MM.1S (cell line): ENCODE measurements at regions not wholly inside any gene's neighbourhood (a gene's known extent, or its start where the extent isn't known, plus 50 kb on each side); places are given as distances from the start of the nearest gene placed in this dataset.

ENCODE experiments used
- DNase-seq: peaks from one replicate; pipeline ENCODE4 v3.0.0-alpha.2; 2015
- H2AFZ ChIP-seq: fragments of 300-600 bp; sonication (generic); 2 replicates; pipeline ENCODE4 v1.6.0; 2016; ENCODE audit warnings: antibody characterized with exemption, low read length
- H3F3A ChIP-seq: fragments of 300-600 bp; sonication (generic); 2 replicates; pipeline ENCODE4 v1.6.1; 2016; ENCODE audit warnings: mild to moderate bottlenecking, antibody characterized with exemption, low read length, moderate library complexity, mixed read lengths; ENCODE audit not compliant: insufficient read depth
- H3K27ac ChIP-seq: fragments of 300-600 bp; sonication (generic); 2 replicates; pipeline ENCODE4 v1.5.1; 2016; ENCODE audit warnings: mild to moderate bottlenecking, low read length
- H3K27me3 ChIP-seq: fragments of 300-600 bp; sonication (generic); replicated peaks from 2 replicates; pipeline ENCODE4 v1.6.0; 2016; ENCODE audit warnings: low read length; ENCODE audit not compliant: insufficient read depth
- H3K36me3 ChIP-seq: fragments of 300-600 bp; sonication (generic); replicated peaks from 2 replicates; pipeline ENCODE4 v1.6.1; 2016; ENCODE audit warnings: mild to moderate bottlenecking, low read length, mixed read lengths; ENCODE audit not compliant: insufficient read depth
- H3K4me1 ChIP-seq: fragments of 300-600 bp; sonication (generic); 2 replicates; pipeline ENCODE4 v1.6.1; 2016; ENCODE audit warnings: low read length, mixed read lengths
- H3K4me2 ChIP-seq: fragments of 300-600 bp; sonication (generic); 2 replicates; pipeline ENCODE4 v1.6.0; 2016; ENCODE audit warnings: low read depth, low read length
- H3K4me3 ChIP-seq: fragments of 300-600 bp; sonication (generic); 2 replicates; pipeline ENCODE4 v1.5.1; 2016; ENCODE audit warnings: low read length, mixed read lengths
- H3K79me2 ChIP-seq: fragments of 300-600 bp; sonication (generic); 2 replicates; pipeline ENCODE4 v1.6.1; 2016; ENCODE audit warnings: mixed run types, low read length, mixed read lengths
- H3K9ac ChIP-seq: fragments of 300-600 bp; sonication (generic); 2 replicates; pipeline ENCODE4 v1.6.1; 2016; ENCODE audit warnings: low read length, mixed read lengths
- H3K9me2 ChIP-seq: fragments of 300-600 bp; sonication (generic); replicated peaks from 2 replicates; pipeline ENCODE4 v1.6.1; 2016; ENCODE audit warnings: mild to moderate bottlenecking, low read length, mixed read lengths; ENCODE audit not compliant: insufficient read depth
- H3K9me3 ChIP-seq: fragments of 300-600 bp; sonication (generic); replicated peaks from 2 replicates; pipeline ENCODE4 v1.6.1; 2016; ENCODE audit warnings: mild to moderate bottlenecking, low read length, mixed read lengths; ENCODE audit not compliant: insufficient read depth
- H4K20me1 ChIP-seq: fragments of 300-600 bp; sonication (generic); 2 replicates; pipeline ENCODE4 v1.6.1; 2016; ENCODE audit warnings: mild to moderate bottlenecking, low read length, moderate library complexity, mixed read lengths; ENCODE audit not compliant: insufficient read depth
- CTCF ChIP-seq: fragments of 300-600 bp; sonication (generic); IDR thresholded peaks from 2 replicates; pipeline ENCODE4 v1.5.1; 2016; ENCODE audit warnings: antibody characterized with exemption, low read length, mixed read lengths
- EZH2 ChIP-seq: fragments of 300-600 bp; sonication (generic); optimal IDR thresholded peaks from 2 replicates; pipeline ENCODE3; 2017; ENCODE audit warnings: low read depth, mild to moderate bottlenecking, antibody characterized with exemption, low read length, mixed read lengths
- EZH2phosphoT487 ChIP-seq: fragments of 300-600 bp; sonication (generic); IDR thresholded peaks from 2 replicates; pipeline ENCODE4 v1.6.1; 2018; ENCODE audit warnings: antibody characterized with exemption, low read length

GRCh38 chr4:57243076-57243475 is 132.9 kb upstream of the IGFBP7 start:
- Histone ChIP-seq H3K4me3 (no peak overlapping the region), H2AFZ (no peak overlapping the region), H3K27me3 (no peaks in the 10 kb centered on the region), H3K4me1 (no peaks in the 10 kb centered on the region), H3K9me2 (no peaks in the 10 kb centered on the region), H3K9ac (no peak overlapping the region), H4K20me1 (no peaks in the 10 kb centered on the region), H3K4me2 (no peak overlapping the region), H3K79me2 (no peaks in the 10 kb centered on the region), H3K36me3 (no peaks in the 10 kb centered on the region), H3K9me3 (no peaks in the 10 kb centered on the region), H3K27ac (no peak overlapping the region), H3F3A (no peaks in the 10 kb centered on the region)
- no peak for DNase-seq
- TF ChIP-seq EZH2 (no peak), CTCF (no peak), EZH2phosphoT487 (no peak)

GRCh38 chr4:57234252-57234775 is 124.1 kb upstream of the IGFBP7 start:
- Histone ChIP-seq H2AFZ (no peak overlapping the region), H3K27ac (no peak overlapping the region), H3F3A (no peaks in the 10 kb centered on the region), H3K36me3 (no peaks in the 10 kb centered on the region), H4K20me1 (no peaks in the 10 kb centered on the region), H3K9ac (no peak overlapping the region), H3K9me3 (no peaks in the 10 kb centered on the region), H3K27me3 (no peaks in the 10 kb centered on the region), H3K9me2 (no peaks in the 10 kb centered on the region), H3K79me2 (no peaks in the 10 kb centered on the region), H3K4me3 (no peak overlapping the region), H3K4me2 (no peak overlapping the region), H3K4me1 (no peaks in the 10 kb centered on the region)
- no peak for DNase-seq
- TF ChIP-seq EZH2phosphoT487 (no peak), CTCF (no peak), EZH2 (no peak)

GRCh38 chr4:57233386-57233785 is 123.2 kb upstream of the IGFBP7 start:
- DNase-seq: no peak
- no peaks in the 10 kb centered on the region for H3K79me2 ChIP-seq
- no peaks in the 10 kb centered on the region for H3F3A ChIP-seq
- H2AFZ ChIP-seq: no peak overlapping the region
- H3K9me3 ChIP-seq: no peaks in the 10 kb centered on the region
- no peaks in the 10 kb centered on the region for H3K36me3 ChIP-seq
- no peak overlapping the region for H3K27ac ChIP-seq
- no peak overlapping the region for H3K4me3 ChIP-seq
- H3K9me2 ChIP-seq: no peaks in the 10 kb centered on the region
- TF ChIP-seq EZH2 (no peak), CTCF (no peak), EZH2phosphoT487 (no peak)
- no peak overlapping the region for H3K4me2 ChIP-seq
- H4K20me1 ChIP-seq: no peaks in the 10 kb centered on the region
- no peaks in the 10 kb centered on the region for H3K4me1 ChIP-seq
- no peaks in the 10 kb centered on the region for H3K27me3 ChIP-seq
- H3K9ac ChIP-seq: no peak overlapping the region
